Fibroblast of the aortic adventitia (primary cell): ENCODE measurements at regions not wholly inside any gene's neighbourhood (a gene's known extent, or its start where the extent isn't known, plus 50 kb on each side); places are given as distances from the start of the nearest gene placed in this dataset.

Experiments used
- DNase-seq: peaks from one replicate; pipeline ENCODE4 v3.0.0-alpha.2; 2010; ENCODE audit warnings: low read depth
- H3K4me3 ChIP-seq: 2 replicates; pipeline ENCODE4 v1.5.1; 2011; ENCODE audit warnings: low read depth, mild to moderate bottlenecking, control low read depth, low read length, moderate library complexity
- TF ChIP-seq, protein P1 (sequence below): IDR thresholded peaks from 2 replicates; pipeline ENCODE4 v1.5.1; 2011; ENCODE audit warnings: mild to moderate bottlenecking, low read length, control low read depth, inconsistent platforms; ENCODE audit not compliant: insufficient read depth

DNA sequence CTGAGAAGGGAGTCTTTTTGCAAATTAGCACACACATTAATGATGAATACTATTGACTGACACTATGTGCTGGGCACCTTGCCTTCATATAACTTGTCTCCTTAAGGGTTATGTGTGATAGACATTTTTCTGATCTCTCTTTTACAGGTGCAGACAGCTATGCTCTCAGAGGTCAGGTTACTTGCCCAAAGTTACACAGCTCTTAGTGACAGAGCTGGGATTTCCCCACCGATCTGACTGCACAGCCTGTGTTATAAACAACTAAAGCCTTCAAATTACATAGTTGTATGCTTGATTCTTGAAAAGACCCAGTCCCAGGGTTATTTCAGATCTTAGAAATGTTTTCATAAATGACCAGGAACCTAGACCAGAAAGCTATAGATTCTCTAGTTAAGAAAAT is 462.7 kb downstream of the EBF1 start:
- TF ChIP-seq, protein P1, sequence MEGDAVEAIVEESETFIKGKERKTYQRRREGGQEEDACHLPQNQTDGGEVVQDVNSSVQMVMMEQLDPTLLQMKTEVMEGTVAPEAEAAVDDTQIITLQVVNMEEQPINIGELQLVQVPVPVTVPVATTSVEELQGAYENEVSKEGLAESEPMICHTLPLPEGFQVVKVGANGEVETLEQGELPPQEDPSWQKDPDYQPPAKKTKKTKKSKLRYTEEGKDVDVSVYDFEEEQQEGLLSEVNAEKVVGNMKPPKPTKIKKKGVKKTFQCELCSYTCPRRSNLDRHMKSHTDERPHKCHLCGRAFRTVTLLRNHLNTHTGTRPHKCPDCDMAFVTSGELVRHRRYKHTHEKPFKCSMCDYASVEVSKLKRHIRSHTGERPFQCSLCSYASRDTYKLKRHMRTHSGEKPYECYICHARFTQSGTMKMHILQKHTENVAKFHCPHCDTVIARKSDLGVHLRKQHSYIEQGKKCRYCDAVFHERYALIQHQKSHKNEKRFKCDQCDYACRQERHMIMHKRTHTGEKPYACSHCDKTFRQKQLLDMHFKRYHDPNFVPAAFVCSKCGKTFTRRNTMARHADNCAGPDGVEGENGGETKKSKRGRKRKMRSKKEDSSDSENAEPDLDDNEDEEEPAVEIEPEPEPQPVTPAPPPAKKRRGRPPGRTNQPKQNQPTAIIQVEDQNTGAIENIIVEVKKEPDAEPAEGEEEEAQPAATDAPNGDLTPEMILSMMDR = no peak
- no peak overlapping the region for H3K4me3 ChIP-seq

DNA sequence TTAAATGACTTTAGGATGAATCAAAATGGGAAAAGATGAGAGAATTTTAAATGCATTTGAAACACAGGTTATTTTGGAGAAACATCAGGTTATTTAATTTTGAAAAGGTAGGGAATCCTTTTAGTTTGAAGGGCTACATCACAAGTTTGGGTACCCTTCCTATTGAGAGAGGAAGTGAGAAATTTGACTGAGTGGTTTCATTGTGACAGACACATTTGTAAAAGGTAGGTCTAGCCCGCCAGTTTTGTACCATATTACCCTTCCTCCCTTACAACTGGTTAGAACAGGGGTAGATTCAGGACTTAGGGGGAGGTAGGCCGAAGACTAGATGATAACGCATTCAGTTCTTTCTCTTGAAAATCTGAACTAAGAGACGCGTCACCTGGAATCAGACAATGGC is 464.2 kb downstream of the EBF1 start:
- DNase-seq = no peak
- no peak overlapping the region for H3K4me3 ChIP-seq
- TF ChIP-seq, protein P1 = no peak

More for the DNA sequence above, 462.7 kb downstream of the EBF1 start:
- DNase-seq = no peak

DNA sequence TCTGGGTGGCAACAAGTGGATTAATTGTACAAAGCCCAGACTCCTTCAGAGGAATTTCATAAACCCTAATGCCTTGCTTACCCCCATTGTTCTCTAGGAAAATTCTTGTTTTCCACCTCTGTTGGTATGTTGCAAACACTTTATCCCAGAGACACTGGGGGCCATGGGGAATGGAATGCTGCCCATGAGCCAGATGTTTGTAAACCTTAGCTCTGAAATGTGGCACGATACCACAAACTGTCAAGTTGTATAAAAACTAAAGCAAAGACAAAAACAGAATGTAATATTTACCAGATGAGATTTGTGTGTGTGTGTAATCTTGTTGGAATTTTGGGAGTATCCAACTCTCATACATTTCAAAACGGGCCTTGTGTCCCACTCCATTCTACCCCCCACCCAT is 465.0 kb downstream of the EBF1 start:
- DNase-seq = peak; percentile 77
- TF ChIP-seq, protein P1 = no peak
- no peak overlapping the region for H3K4me3 ChIP-seq

DNA sequence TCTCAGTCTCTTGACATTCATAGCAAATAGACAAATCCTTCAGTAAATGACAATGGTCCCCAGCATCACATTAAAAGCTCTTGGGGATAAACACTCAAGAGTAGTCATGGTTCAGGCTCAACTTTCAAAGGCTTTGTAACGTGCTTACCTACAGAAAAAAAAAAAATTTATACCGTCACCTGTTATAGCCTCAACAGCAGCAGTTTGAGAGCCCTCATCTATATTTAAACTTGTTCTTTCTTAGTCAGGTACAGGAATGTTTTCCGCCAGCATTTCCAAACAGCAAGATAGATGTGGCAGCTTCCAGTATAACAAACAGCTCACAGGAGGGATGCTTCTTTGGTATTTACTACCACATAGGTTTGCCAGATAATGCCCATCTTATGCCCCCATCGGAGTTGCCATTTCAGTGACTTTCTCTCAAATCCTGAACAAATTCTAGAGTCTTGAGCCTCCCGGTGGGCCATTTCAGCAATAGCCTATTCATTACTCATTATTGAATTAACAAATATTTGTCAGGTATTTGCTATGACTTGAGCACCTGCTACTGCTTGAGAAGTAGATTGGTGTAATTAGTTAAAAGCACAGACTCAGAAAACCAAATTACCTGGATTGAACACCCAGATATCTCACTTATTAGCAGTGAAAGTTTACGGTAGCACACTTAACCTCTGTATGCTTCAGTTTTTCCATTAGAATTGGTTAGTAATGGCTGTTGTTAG is 470.0 kb downstream of the EBF1 start:
- no peak overlapping the region for H3K4me3 ChIP-seq
- TF ChIP-seq, protein P1 = no peak
- no peak for DNase-seq

DNA sequence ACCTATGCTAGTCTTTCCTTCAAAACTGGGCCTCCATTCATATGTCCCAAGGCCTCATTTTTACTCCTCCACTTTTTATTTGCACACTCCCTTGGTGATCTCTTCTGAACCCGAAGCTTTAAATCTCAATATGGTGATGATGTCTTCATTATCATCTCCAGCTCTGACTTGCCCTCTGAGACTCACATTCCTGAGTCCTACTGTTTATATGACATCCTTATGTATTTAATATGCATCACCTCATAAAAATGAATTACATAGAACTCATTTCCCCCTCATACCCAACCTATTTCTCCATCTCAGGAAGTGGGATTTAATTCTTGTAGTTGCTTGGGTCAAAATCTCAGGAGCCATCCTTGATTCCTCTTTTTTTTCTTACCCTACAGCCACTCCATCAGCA is 473.0 kb downstream of the EBF1 start:
- no peak for DNase-seq
- TF ChIP-seq, protein P1 = no peak

DNA sequence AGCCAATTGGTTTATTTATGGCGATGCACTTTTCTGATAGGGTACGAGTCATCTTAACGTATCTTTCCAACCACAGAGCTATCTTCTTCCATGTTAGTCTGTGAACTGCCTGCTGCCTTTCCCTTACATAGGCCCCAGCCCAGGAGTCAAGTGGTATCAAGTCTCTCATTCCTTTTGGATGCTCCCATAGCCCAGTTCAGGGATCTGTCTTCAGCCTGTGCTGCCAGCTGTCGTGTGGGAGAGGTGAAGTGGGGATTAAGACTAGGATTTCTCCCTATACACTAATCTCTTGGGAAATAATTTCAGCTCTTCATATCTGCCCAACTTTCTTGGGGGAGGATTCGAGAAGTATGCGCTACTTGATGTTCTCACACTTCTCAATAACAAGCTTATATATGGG is 475.7 kb downstream of the EBF1 start:
- no peak overlapping the region for H3K4me3 ChIP-seq
- TF ChIP-seq, protein P1 = no peak
- no peak for DNase-seq

More for the DNA sequence above, 473.0 kb downstream of the EBF1 start:
- H3K4me3 ChIP-seq = no peak overlapping the region

DNA sequence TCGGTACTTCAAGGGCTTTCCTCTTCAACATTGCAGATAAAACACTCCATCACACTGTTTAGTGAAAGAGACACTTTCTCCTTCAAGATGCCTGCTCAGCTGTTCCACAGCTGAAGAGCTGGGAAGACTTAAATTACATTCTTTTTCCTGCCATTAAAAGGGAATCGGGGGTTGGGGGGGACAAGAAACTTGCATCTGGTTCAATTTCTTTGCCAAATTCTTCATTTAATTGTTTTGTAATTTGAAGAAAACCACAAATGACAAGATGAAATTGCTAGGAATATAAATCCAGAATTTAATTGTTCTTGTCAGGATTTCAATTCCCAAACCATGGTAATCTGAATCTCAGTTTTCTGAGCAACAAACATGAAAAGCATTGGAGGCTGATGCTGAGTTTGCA is 478.3 kb downstream of the EBF1 start:
- no peak for DNase-seq
- no peak overlapping the region for H3K4me3 ChIP-seq
- TF ChIP-seq, protein P1 = no peak
